K562 (cell line): ENCODE measurements at regions not wholly inside any gene's neighbourhood (a gene's known extent, or its start where the extent isn't known, plus 50 kb on each side); places are given as distances from the start of the nearest gene placed in this dataset.

Experiments used
- CBX3 ChIP-seq, 2 experiments: IDR thresholded peaks; 1 replicate in 1 of 2; 2 replicates in 1 of 2; pipeline ENCODE4 v1.6.1; 2012; ENCODE audit warnings: inconsistent platforms in 2 of 2, low read length in 2 of 2, borderline replicate concordance in 1 of 2, control low read depth in 1 of 2
- CCAR2 ChIP-seq: fragments of 200-400 bp; formaldehyde crosslinking; IDR thresholded peaks from 2 replicates; pipeline ENCODE4 v1.6.1; 2017; ENCODE audit warnings: mild to moderate bottlenecking, low read depth, low read length
- COPS2 ChIP-seq: fragments of 450-650 bp; conservative IDR thresholded peaks from 2 replicates; pipeline ENCODE4 v1.6.1; 2016; ENCODE audit warnings: mild to moderate bottlenecking, moderate library complexity
- EWSR1 ChIP-seq: fragments of 450-650 bp; IDR thresholded peaks from 2 replicates; pipeline ENCODE4 v1.6.1; 2018; ENCODE audit warnings: borderline replicate concordance, mild to moderate bottlenecking, low read depth, moderate library complexity; ENCODE audit not compliant: partially characterized antibody
- FOXP4 ChIP-seq: sonication (generic); formaldehyde crosslinking; IDR thresholded peaks from 2 replicates; pipeline ENCODE4 v1.8.0; 2022; ENCODE audit warnings: mild to moderate bottlenecking, missing genetic modification reagents, borderline replicate concordance
- GTF2B ChIP-seq: IDR thresholded peaks from 2 replicates; pipeline ENCODE4 v1.6.1; 2011; ENCODE audit not compliant: insufficient read length; ENCODE audit errors: extremely low read depth
- HDAC2 ChIP-seq: fragments of 450-650 bp; IDR thresholded peaks from 2 replicates; pipeline ENCODE4 v1.6.1; 2016; ENCODE audit warnings: mild to moderate bottlenecking
- IFI16 ChIP-seq: fragments of 250-450 bp; sonication (Bioruptor Pico); IDR thresholded peaks from 2 replicates; pipeline ENCODE4 v2.1.2; 2022; ENCODE audit warnings: mild to moderate bottlenecking, inconsistent platforms
- ILF3 ChIP-seq: fragments of 450-650 bp; IDR thresholded peaks from 2 replicates; pipeline ENCODE4 v1.6.1; 2018; ENCODE audit warnings: antibody characterized with exemption, mild to moderate bottlenecking, moderate library complexity, borderline replicate concordance
- KDM5B ChIP-seq: fragments of 200-600 bp; sonication (generic); IDR thresholded peaks from 2 replicates; pipeline ENCODE4 v1.6.1; 2012; ENCODE audit warnings: low read depth, mild to moderate bottlenecking, moderate library complexity, low read length, control low read depth, inconsistent platforms; ENCODE audit not compliant: insufficient replicate concordance
- L3MBTL2 ChIP-seq: fragments of 450-650 bp; IDR thresholded peaks from 2 replicates; pipeline ENCODE4 v1.6.1; 2016; ENCODE audit warnings: mild to moderate bottlenecking, moderate library complexity
- MCM3 ChIP-seq: fragments of 450-650 bp; IDR thresholded peaks from 2 replicates; pipeline ENCODE4 v1.6.1; 2016
- MITF ChIP-seq: IDR thresholded peaks from 2 replicates; pipeline ENCODE4 v1.6.1; 2014; ENCODE audit warnings: antibody characterized with exemption
- MNT ChIP-seq, 2 experiments: fragments of 450-650 bp; conservative IDR thresholded peaks; 2 replicates each; pipeline ENCODE4 v1.6.1; 2017; ENCODE audit warnings: mild to moderate bottlenecking in 2 of 2, moderate library complexity in 2 of 2
- POLR2AphosphoS5 ChIP-seq: IDR thresholded peaks from 2 replicates; pipeline ENCODE4 v1.6.1; 2011; ENCODE audit warnings: mild to moderate bottlenecking, low read depth, low read length, moderate library complexity; ENCODE audit not compliant: control insufficient read depth, insufficient read depth
- POLR2H ChIP-seq: IDR thresholded peaks from 2 replicates; pipeline ENCODE4 v1.6.1; 2016; ENCODE audit warnings: missing genetic modification characterization, low read depth, mild to moderate bottlenecking, control low read depth, missing compliant biosample characterization, moderate library complexity
- POLR3G ChIP-seq: IDR thresholded peaks from 2 replicates; pipeline ENCODE4 v1.6.1; 2011; ENCODE audit not compliant: insufficient read length, insufficient replicate concordance; ENCODE audit errors: extremely low read depth
- PPARD ChIP-seq: fragments of 250-450 bp; sonication (Bioruptor Pico); IDR thresholded peaks from 2 replicates; pipeline ENCODE4 v1.8.0; 2022; ENCODE audit warnings: inconsistent platforms, mild to moderate bottlenecking, moderate library complexity
- SRSF7 ChIP-seq: fragments of 200-400 bp; formaldehyde crosslinking; optimal IDR thresholded peaks from 2 replicates; pipeline ENCODE3; 2017; ENCODE audit warnings: mild to moderate bottlenecking, low read depth, low read length
- ZNF212 ChIP-seq: fragments of 450-650 bp; formaldehyde crosslinking; IDR thresholded peaks from 2 replicates; pipeline ENCODE4 v1.4.0; 2020; ENCODE audit warnings: mild to moderate bottlenecking
- ZNF41 ChIP-seq: fragments of 250-450 bp; sonication (Bioruptor Pico); conservative IDR thresholded peaks from 2 replicates; pipeline ENCODE4 v1.4.0; 2020; ENCODE audit warnings: mild to moderate bottlenecking

- no peak for TF ChIP-seq KDM5B
- peak; percentile 36; the same call in 1 of the 2 replicates for TF ChIP-seq L3MBTL2
- no peak for TF ChIP-seq POLR2AphosphoS5
- no peak for TF ChIP-seq PPARD (CRISPR knock-in tag)
- no peak for TF ChIP-seq HDAC2
- TF ChIP-seq ZNF41 (CRISPR knock-in tag) = no peak
- no peak for TF ChIP-seq POLR2H (tag)
- TF ChIP-seq GTF2B = no peak
- TF ChIP-seq IFI16 = no peak
- TF ChIP-seq COPS2 = no peak
- no peak for TF ChIP-seq CBX3 (IDR thresholded peaks at IDR 0.05; ENCODE audit: borderline replicate concordance in 1 of 2, low read length in 2 of 2)
- no peak for TF ChIP-seq POLR3G
- no peak for TF ChIP-seq EWSR1
- TF ChIP-seq MNT (conservative IDR thresholded peaks at IDR 0.05) = peak in 1 of 2 experiments; percentile 79; a peak in 2 of 4 replicates
- no peak for TF ChIP-seq ILF3
- no peak for TF ChIP-seq SRSF7
- no peak for TF ChIP-seq ZNF212 (CRISPR knock-in tag)
- no peak for TF ChIP-seq MCM3
- no peak for TF ChIP-seq CCAR2
- 0 out of 2 replicates have a peak, but pooled peaks have one; percentile 38 for TF ChIP-seq MITF
- no peak for TF ChIP-seq FOXP4
These were observed 76.8 kb upstream of the CIBAR2 start (continued) for GRCh38 chr16:85188822-85189672.
